ENCODE measurements at regions not wholly inside any gene's neighbourhood (a gene's known extent, or its start where the extent isn't known, plus 50 kb on each side); places are given as distances from the start of the nearest gene placed in this dataset.

- TF ChIP-seq ZNF274 (IDR thresholded peaks at IDR 0.05; ENCODE audit: low read depth, low read length), result no peak
- no peak for TF ChIP-seq YY1 (IDR thresholded peaks at IDR 0.05; ENCODE audit: insufficient read depth, insufficient read length)
- no peak for TF ChIP-seq SUZ12 (IDR thresholded peaks at IDR 0.05; ENCODE audit: extremely low read depth, insufficient read depth, insufficient read length)
These were observed 74.9 kb downstream of the TDRD15 start for GRCh38 chr2:21198637-21199036.
